Mesothelial cell of epicardium (in vitro differentiated cells): ENCODE measurements at regions not wholly inside any gene's neighbourhood (a gene's known extent, or its start where the extent isn't known, plus 50 kb on each side); places are given as distances from the start of the nearest gene placed in this dataset.

ENCODE experiments used
- DNase-seq, 2 experiments: peaks; one replicate each; pipeline ENCODE4 v3.0.0; 2021; ENCODE audit warnings: low spot score in 2 of 2; ENCODE audit not compliant: unreplicated experiment in 2 of 2
- H3K27ac Mint-ChIP-seq: 2 replicates; pipeline ENCODE4 v1.8.0; 2021; ENCODE audit warnings: mixed read lengths
- H3K27me3 Mint-ChIP-seq: 2 replicates; pipeline ENCODE4 v1.8.0; 2021; ENCODE audit warnings: low read depth, mixed read lengths
- H3K36me3 Mint-ChIP-seq: 2 replicates; pipeline ENCODE4 v1.8.0; 2021; ENCODE audit warnings: mixed read lengths
- H3K4me1 Mint-ChIP-seq: 2 replicates; pipeline ENCODE4 v1.8.0; 2021; ENCODE audit warnings: mixed read lengths
- H3K4me3 Mint-ChIP-seq: 2 replicates; pipeline ENCODE4 v1.8.0; 2021; ENCODE audit warnings: mild to moderate bottlenecking, moderate library complexity, mixed read lengths
- H3K9me3 Mint-ChIP-seq: 2 replicates; pipeline ENCODE4 v1.8.0; 2021; ENCODE audit warnings: mixed read lengths
- CTCF ChIP-seq: fragments of 200-600 bp; sonication (generic); IDR thresholded peaks from one replicate; pipeline ENCODE4 v1.5.0; 2021; ENCODE audit warnings: antibody characterized with exemption; ENCODE audit not compliant: unreplicated experiment

- Mint-ChIP-seq H3K4me3 (no peak overlapping the region), H3K36me3 (no peaks in the 10 kb centered on the region), H3K4me1 (peaks cover 4% of the 10 kb centered on the region), H3K27me3 (no peaks in the 10 kb centered on the region), H3K27ac (no peak overlapping the region), H3K9me3 (peaks cover 12% of the 10 kb centered on the region)
- TF ChIP-seq CTCF = no peak
- DNase-seq = no peak
Observed at GRCh38 chr18:28778706-28779105, 601.8 kb upstream of the CDH2 start.

GRCh38 chr18:28777756-28778155 lies 600.8 kb upstream of the CDH2 start:
- Mint-ChIP-seq H3K27me3 (no peaks in the 10 kb centered on the region), H3K4me1 (peaks cover 4% of the 10 kb centered on the region), H3K36me3 (no peaks in the 10 kb centered on the region), H3K9me3 (peaks cover 12% of the 10 kb centered on the region), H3K27ac (no peak overlapping the region), H3K4me3 (no peak overlapping the region)
- no peak for DNase-seq
- no peak for TF ChIP-seq CTCF

- Mint-ChIP-seq H3K36me3 (no peaks in the 10 kb centered on the region), H3K27me3 (no peaks in the 10 kb centered on the region), H3K9me3 (peaks cover 8% of the 10 kb centered on the region), H3K27ac (no peak overlapping the region), H3K4me3 (no peak overlapping the region), H3K4me1 (peaks cover 1% of the 10 kb centered on the region)
- DNase-seq = no peak
- TF ChIP-seq CTCF = no peak
Observed at GRCh38 chr18:28771849-28772248, 594.9 kb upstream of the CDH2 start.

GRCh38 chr18:28768791-28769768 lies 592.1 kb upstream of the CDH2 start:
- no peak for TF ChIP-seq CTCF
- Mint-ChIP-seq H3K9me3 (no peaks in the 10 kb centered on the region), H3K4me1 (peaks cover 11% of the 10 kb centered on the region), H3K27ac (no peak overlapping the region), H3K4me3 (no peak overlapping the region), H3K27me3 (no peaks in the 10 kb centered on the region), H3K36me3 (no peaks in the 10 kb centered on the region)
- DNase-seq = no peak

- no peak overlapping the region for H3K27ac Mint-ChIP-seq
Observed at GRCh38 chr18:28767727-28768211, 590.8 kb upstream of the CDH2 start.

More at GRCh38 chr18:28767727-28768211, 590.8 kb upstream of the CDH2 start:
- Mint-ChIP-seq H3K4me1 (peaks cover 15% of the 10 kb centered on the region), H3K36me3 (no peaks in the 10 kb centered on the region), H3K9me3 (no peaks in the 10 kb centered on the region), H3K4me3 (no peak overlapping the region), H3K27me3 (no peaks in the 10 kb centered on the region)
- no peak for DNase-seq
- no peak for TF ChIP-seq CTCF
